Fibroblast of lung (primary cell): ENCODE measurements at regions not wholly inside any gene's neighbourhood (a gene's known extent, or its start where the extent isn't known, plus 50 kb on each side); places are given as distances from the start of the nearest gene placed in this dataset.

Experiments
- DNase-seq, 2 donors: peaks; one replicate each; pipeline versions ENCODE4 v3.0.0 to v3.0.0-alpha.2; 2010; ENCODE audit warnings: low read depth in 2 of 2
- H2AFZ ChIP-seq: 2 replicates; pipeline ENCODE4 v1.5.1; 2012; ENCODE audit warnings: low read length, control low read depth, inconsistent platforms
- H3K27ac ChIP-seq: 2 replicates; pipeline ENCODE4 v1.5.1; 2011; ENCODE audit warnings: low read length, control low read depth; ENCODE audit not compliant: insufficient read depth
- H3K27me3 ChIP-seq: 2 replicates; pipeline ENCODE4 v1.5.1; 2011; ENCODE audit warnings: mild to moderate bottlenecking, low read length; ENCODE audit not compliant: control insufficient read depth, insufficient read depth
- H3K36me3 ChIP-seq: 2 replicates; pipeline ENCODE4 v1.5.1; 2011; ENCODE audit warnings: low read length; ENCODE audit not compliant: control insufficient read depth, insufficient read depth
- H3K4me1 ChIP-seq: 2 replicates; pipeline ENCODE4 v1.5.1; 2011; ENCODE audit warnings: low read length; ENCODE audit not compliant: control insufficient read depth, insufficient read depth; ENCODE audit errors: extremely low read depth
- H3K4me2 ChIP-seq: 2 replicates; pipeline ENCODE4 v1.5.1; 2011; ENCODE audit warnings: low read length, control low read depth; ENCODE audit not compliant: insufficient read depth; ENCODE audit errors: extremely low read depth
- H3K4me3 ChIP-seq, 4 experiments: fragments of 200-600 bp in 1 of 4; sonication (generic) in 1 of 4; replicated peaks in 1 of 4; 2 replicates each; pipeline ENCODE4 v1.5.1; 2011 to 2016; ENCODE audit warnings: low read length in 4 of 4, low read depth in 3 of 4, mild to moderate bottlenecking in 3 of 4, control low read depth in 2 of 4, inconsistent platforms in 1 of 4, mixed read lengths in 1 of 4; ENCODE audit not compliant: insufficient read depth in 1 of 4; ENCODE audit errors: control extremely low read depth in 1 of 4
- H3K79me2 ChIP-seq: 2 replicates; pipeline ENCODE4 v1.5.1; 2012; ENCODE audit warnings: mild to moderate bottlenecking, low read length, inconsistent platforms; ENCODE audit not compliant: control insufficient read depth, insufficient read depth
- H3K9ac ChIP-seq: 2 replicates; pipeline ENCODE4 v1.5.1; 2011; ENCODE audit warnings: mild to moderate bottlenecking, low read length, control low read depth; ENCODE audit not compliant: insufficient read depth
- H3K9me3 ChIP-seq: 2 replicates; pipeline ENCODE4 v1.5.1; 2012; ENCODE audit warnings: low read depth, low read length; ENCODE audit not compliant: control insufficient read depth, insufficient read depth
- H4K20me1 ChIP-seq: 2 replicates; pipeline ENCODE4 v1.5.1; 2011; ENCODE audit warnings: low read length; ENCODE audit not compliant: control insufficient read depth, insufficient read depth; ENCODE audit errors: extremely low read depth
- CTCF ChIP-seq, 2 donors: IDR thresholded peaks in 1 of 2; conservative IDR thresholded peaks in 1 of 2; 1 replicate in 1 of 2; 2 replicates in 1 of 2; pipeline ENCODE4 v1.5.1; 2011 to 2012; ENCODE audit warnings: low read length in 2 of 2, control low read depth in 1 of 2, inconsistent platforms in 1 of 2, low read depth in 1 of 2, mild to moderate bottlenecking in 1 of 2
- EZH2 ChIP-seq: IDR thresholded peaks from 2 replicates; pipeline ENCODE4 v1.5.1; 2012; ENCODE audit warnings: low read length, control low read depth, mild to moderate bottlenecking; ENCODE audit errors: missing control alignments

- H3K4me3 ChIP-seq: no peak overlapping the region
- H3K27me3 ChIP-seq: no peaks in the 10 kb centered on the region
- no peak overlapping the region for H3K4me2 ChIP-seq
- H3K27ac ChIP-seq: no peak overlapping the region
- no peak overlapping the region for H3K9ac ChIP-seq
- no peak overlapping the region for H2AFZ ChIP-seq
- DNase-seq: no peak
- no peaks in the 10 kb centered on the region for H3K4me1 ChIP-seq
- H3K36me3 ChIP-seq: no peaks in the 10 kb centered on the region
- H3K9me3 ChIP-seq: no peaks in the 10 kb centered on the region
- no peak for TF ChIP-seq EZH2
- no peak for TF ChIP-seq CTCF (conservative IDR thresholded peaks at IDR 0.05 in 1 of 2, IDR thresholded peaks at IDR 0.05 in 1 of 2; ENCODE audit: low read depth in 1 of 2, low read length in 2 of 2)
- no peaks in the 10 kb centered on the region for H4K20me1 ChIP-seq
- no peaks in the 10 kb centered on the region for H3K79me2 ChIP-seq
Measured at GRCh38 chr7:20931739-20932138, 145.1 kb upstream of the SP8 start.

- no peak for DNase-seq
Measured at GRCh38 chr7:20932785-20933527, 146.3 kb upstream of the SP8 start.

GRCh38 chr7:20945451-20945850 lies 158.8 kb upstream of the SP8 start:
- Histone ChIP-seq H3K27me3 (no peaks in the 10 kb centered on the region), H3K79me2 (no peaks in the 10 kb centered on the region), H3K4me3 (no peak overlapping the region), H4K20me1 (no peaks in the 10 kb centered on the region), H3K9me3 (no peaks in the 10 kb centered on the region), H3K9ac (no peak overlapping the region), H2AFZ (no peak overlapping the region), H3K27ac (no peak overlapping the region), H3K36me3 (no peaks in the 10 kb centered on the region), H3K4me2 (no peak overlapping the region), H3K4me1 (no peaks in the 10 kb centered on the region)
- no peak for DNase-seq
- no peak for TF ChIP-seq EZH2
- no peak for TF ChIP-seq CTCF (conservative IDR thresholded peaks at IDR 0.05 in 1 of 2, IDR thresholded peaks at IDR 0.05 in 1 of 2; ENCODE audit: low read depth in 1 of 2, low read length in 2 of 2)

More at GRCh38 chr7:20932785-20933527, 146.3 kb upstream of the SP8 start:
- Histone ChIP-seq H3K4me3 (no peak overlapping the region), H3K9ac (no peak overlapping the region), H4K20me1 (no peaks in the 10 kb centered on the region), H3K36me3 (no peaks in the 10 kb centered on the region), H3K27ac (no peak overlapping the region), H3K9me3 (no peaks in the 10 kb centered on the region), H3K27me3 (no peaks in the 10 kb centered on the region), H3K4me2 (no peak overlapping the region), H3K79me2 (no peaks in the 10 kb centered on the region), H2AFZ (no peak overlapping the region), H3K4me1 (no peaks in the 10 kb centered on the region)
- TF ChIP-seq CTCF (conservative IDR thresholded peaks at IDR 0.05 in 1 of 2, IDR thresholded peaks at IDR 0.05 in 1 of 2; ENCODE audit: low read depth in 1 of 2, low read length in 2 of 2) (no peak), EZH2 (no peak)
